AG10803 (cell line): ENCODE measurements at regions not wholly inside any gene's neighbourhood (a gene's known extent, or its start where the extent isn't known, plus 50 kb on each side); places are given as distances from the start of the nearest gene placed in this dataset.

ENCODE experiments used
- DNase-seq: peaks from one replicate; pipeline ENCODE4 v3.0.0; 2010; ENCODE audit warnings: low read depth
- H3K4me3 ChIP-seq: 2 replicates; pipeline ENCODE4 v1.5.1; 2011; ENCODE audit warnings: mild to moderate bottlenecking, low read length, control low read depth
- TF ChIP-seq, protein P1 (sequence below): conservative IDR thresholded peaks from 2 replicates; pipeline ENCODE4 v1.5.1; 2011; ENCODE audit warnings: mild to moderate bottlenecking, low read length, control low read depth, inconsistent platforms

DNA sequence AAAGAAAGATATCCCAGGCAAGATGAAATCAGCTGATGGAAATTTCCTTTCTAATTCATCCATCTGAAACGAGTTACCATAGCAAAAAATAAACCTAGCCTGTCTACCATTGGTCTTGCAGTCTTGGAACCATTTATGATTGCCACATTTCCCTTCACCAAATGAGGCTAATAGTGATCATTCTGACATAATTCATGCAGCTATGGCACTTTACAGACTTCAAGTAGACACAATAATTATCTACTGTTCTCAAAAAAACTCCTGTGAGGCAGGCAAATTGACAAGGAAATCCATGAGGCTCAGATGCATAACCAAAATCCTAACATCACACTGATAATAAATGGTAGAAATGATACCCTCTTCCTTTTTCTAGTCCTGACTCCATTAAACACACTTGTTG, 1669.7 kb upstream of the LRRTM1 start:
- TF ChIP-seq, protein P1, sequence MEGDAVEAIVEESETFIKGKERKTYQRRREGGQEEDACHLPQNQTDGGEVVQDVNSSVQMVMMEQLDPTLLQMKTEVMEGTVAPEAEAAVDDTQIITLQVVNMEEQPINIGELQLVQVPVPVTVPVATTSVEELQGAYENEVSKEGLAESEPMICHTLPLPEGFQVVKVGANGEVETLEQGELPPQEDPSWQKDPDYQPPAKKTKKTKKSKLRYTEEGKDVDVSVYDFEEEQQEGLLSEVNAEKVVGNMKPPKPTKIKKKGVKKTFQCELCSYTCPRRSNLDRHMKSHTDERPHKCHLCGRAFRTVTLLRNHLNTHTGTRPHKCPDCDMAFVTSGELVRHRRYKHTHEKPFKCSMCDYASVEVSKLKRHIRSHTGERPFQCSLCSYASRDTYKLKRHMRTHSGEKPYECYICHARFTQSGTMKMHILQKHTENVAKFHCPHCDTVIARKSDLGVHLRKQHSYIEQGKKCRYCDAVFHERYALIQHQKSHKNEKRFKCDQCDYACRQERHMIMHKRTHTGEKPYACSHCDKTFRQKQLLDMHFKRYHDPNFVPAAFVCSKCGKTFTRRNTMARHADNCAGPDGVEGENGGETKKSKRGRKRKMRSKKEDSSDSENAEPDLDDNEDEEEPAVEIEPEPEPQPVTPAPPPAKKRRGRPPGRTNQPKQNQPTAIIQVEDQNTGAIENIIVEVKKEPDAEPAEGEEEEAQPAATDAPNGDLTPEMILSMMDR, result no peak
- H3K4me3 ChIP-seq, result no peak overlapping the region
- no peak for DNase-seq

DNA sequence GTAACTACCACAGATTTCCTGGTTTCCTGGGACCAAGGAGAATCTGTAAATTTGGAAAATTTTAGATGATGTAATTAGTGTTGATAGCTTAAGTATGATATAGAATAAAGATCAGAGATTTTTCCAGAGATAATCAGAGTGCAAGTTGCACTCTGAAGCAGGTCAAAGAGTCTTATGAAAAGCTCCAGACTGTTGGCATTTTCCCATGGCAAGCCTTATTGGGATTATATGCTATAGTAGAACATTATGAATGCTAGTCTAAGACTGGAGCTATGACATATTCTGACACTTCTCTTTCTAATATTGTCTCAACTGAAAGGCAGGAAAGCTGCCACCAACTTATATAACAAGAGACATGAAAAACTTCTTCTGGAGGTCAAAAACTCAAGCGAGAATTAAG, 1638.3 kb upstream of the LRRTM1 start:
- no peak overlapping the region for H3K4me3 ChIP-seq
- TF ChIP-seq, protein P1, result no peak
- DNase-seq, result no peak

DNA sequence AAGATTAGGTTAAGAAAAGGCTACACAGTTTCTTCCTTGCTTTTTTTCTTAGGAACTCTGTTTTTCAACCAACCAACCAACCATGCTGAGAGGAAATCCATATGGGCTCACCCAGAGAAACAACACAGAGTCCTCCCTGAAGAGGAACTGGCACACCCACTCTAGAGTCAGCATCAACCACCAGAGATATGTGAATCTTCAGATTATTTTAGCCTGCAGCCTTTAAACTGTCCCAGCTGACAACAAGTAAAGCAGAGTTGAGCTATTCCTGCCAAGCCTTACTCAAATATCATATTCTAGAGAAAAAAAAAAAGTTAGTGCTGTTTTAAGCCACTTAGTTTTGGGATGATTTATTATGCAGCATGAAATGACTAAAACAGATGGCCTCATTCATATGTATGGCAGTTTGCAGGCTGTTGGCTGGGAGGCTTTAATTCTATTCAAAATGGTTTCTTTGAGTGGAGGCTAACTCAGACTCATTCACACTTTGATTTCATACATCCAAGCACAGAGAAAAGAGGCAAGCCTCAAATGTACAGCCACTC, 1637.7 kb upstream of the LRRTM1 start:
- DNase-seq, result no peak
- no peak overlapping the region for H3K4me3 ChIP-seq
- TF ChIP-seq, protein P1, result no peak

DNA sequence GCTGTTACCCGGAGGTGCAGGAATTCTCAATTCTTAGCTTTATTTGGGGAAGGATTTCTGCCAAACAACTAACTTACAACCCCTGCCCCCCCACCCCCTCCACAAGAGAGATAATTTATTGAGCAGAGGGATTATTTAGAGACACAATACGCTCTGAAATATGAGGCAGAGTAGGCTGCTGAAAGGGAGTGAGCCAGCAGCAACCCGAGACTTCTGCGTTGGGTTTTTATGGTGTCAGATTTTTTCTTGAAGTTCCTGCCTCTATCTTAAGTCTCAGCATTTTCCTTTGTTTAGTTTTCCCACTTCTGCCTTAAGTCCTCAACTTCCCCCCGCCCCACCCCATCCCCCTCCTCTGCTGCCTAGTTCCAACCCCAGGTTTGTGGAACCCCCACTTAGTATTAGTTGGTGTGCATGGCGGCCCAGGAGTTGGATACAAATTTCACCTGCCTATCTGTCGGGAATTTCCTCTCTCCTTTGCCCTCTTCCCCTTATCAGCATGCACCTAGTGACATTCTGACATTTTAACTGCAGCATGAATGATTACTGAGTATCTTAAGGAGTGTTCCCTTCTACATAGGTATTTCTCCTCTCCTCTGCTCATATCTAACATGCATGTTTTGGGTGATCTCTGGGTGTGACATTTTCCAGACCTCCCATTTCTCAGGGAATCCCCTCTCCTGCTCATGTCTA, 1635.9 kb upstream of the LRRTM1 start:
- TF ChIP-seq, protein P1, result no peak
- H3K4me3 ChIP-seq, result no peak overlapping the region
- no peak for DNase-seq

DNA sequence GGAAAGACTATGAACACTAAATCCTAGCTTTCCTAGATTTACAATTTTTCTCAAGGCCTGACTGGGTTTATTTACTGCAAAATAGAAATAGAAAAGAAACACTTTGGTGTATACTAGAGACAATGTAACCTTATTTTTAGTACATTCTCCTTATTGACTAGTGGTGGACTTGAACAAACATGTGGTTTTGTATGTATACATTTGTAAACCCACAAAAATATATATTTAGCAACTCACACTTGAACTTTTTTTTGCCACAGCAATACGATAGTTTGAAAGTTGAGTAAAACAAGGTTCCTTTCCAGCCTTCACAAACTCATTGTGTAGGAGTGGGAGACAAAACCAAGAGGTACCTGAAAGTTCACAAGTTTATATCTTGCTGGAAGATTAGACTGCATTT, 1633.4 kb upstream of the LRRTM1 start:
- TF ChIP-seq, protein P1, result no peak
- DNase-seq, result no peak
- H3K4me3 ChIP-seq, result no peak overlapping the region

DNA sequence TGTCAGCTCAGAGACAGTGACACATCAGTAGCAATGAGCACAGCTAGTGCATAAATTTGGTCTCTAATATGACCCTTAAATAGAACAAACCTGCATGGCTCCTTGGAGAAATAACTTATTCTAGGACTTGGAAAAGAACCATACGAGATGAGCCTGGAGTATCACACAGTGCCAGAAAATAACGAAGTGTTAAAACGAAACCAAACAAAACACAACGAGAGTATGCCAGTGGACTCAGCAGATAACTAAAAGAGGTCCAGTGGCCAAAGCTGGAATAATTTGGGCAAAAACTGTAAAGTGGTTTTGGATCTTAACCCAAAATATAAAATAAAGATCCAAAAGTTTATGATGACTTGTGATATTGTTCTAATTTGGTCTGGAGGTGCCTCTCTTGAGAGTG, 1599.0 kb upstream of the LRRTM1 start:
- DNase-seq, result no peak
- H3K4me3 ChIP-seq, result no peak overlapping the region
- TF ChIP-seq, protein P1, result no peak

DNA sequence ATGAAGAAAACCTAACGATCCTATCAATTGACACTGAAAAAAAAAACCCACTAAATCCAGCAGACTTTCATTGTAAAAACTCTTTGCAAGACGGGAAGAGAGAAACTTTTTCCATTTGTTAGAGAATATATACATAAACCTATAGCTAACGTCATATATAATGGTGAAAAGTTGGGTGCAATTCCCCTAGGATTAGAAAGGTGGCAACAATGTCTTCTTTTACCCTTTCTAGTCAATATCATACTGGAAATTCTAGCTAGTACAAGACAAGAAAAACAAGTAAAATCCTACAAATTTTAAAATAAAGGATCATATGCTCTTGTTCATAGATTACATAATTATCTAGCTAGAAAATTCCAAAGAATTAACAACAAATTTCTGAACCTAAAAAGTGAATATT, 1596.5 kb upstream of the LRRTM1 start:
- DNase-seq, result no peak
- no peak overlapping the region for H3K4me3 ChIP-seq
- TF ChIP-seq, protein P1, result no peak; the same call in 1 of the 2 replicates
